ENCODE measurements at regions not wholly inside any gene's neighbourhood (a gene's known extent, or its start where the extent isn't known, plus 50 kb on each side); places are given as distances from the start of the nearest gene placed in this dataset.

DNA sequence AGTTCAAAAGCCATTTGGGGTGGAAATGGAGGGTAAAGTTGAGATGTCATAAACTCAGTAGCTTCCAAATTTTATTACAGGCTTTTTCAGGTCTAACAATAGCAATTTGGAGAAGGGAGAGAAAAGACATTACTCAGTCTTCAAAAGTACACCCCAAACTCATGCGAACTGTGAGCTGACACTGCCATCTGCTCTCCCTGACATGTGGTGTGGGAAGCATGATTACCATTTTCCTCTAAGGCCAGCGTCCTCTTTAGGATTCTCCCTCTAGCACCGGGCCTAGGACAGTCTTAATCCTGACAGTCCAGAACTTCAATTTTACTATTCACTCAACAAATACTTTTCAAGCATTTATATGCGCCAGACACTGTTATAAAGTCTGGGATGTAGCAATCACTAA lies 536.0 kb upstream of the JARID2 start:
- no peak overlapping the region for H2BK12ac ChIP-seq (ENCODE audit: insufficient read length, low read depth, low read length)
- no peak overlapping the region for H3T11ph ChIP-seq (ENCODE audit: low read length)
- TF ChIP-seq, protein P1, sequence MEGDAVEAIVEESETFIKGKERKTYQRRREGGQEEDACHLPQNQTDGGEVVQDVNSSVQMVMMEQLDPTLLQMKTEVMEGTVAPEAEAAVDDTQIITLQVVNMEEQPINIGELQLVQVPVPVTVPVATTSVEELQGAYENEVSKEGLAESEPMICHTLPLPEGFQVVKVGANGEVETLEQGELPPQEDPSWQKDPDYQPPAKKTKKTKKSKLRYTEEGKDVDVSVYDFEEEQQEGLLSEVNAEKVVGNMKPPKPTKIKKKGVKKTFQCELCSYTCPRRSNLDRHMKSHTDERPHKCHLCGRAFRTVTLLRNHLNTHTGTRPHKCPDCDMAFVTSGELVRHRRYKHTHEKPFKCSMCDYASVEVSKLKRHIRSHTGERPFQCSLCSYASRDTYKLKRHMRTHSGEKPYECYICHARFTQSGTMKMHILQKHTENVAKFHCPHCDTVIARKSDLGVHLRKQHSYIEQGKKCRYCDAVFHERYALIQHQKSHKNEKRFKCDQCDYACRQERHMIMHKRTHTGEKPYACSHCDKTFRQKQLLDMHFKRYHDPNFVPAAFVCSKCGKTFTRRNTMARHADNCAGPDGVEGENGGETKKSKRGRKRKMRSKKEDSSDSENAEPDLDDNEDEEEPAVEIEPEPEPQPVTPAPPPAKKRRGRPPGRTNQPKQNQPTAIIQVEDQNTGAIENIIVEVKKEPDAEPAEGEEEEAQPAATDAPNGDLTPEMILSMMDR (conservative IDR thresholded peaks at IDR 0.05): no peak
- no peak overlapping the region for H3K18ac ChIP-seq (ENCODE audit: insufficient read length, low read depth, low read length)
- H3K79me2 ChIP-seq (ENCODE audit: insufficient read depth, low read length): no peaks in the 10 kb centered on the region
- no peak overlapping the region for H3K4me3 Mint-ChIP-seq
- no peak overlapping the region for H3K56ac ChIP-seq (ENCODE audit: insufficient read length, low read depth, low read length)
- no peak overlapping the region for H2AFZ ChIP-seq (ENCODE audit: low read length)
- no peaks in the 10 kb centered on the region for H3K9me3 ChIP-seq (ENCODE audit: control insufficient read depth, low read depth, low read length)
- H2BK5ac ChIP-seq (ENCODE audit: insufficient read length, low read length): no peak overlapping the region
- H3K27me3 Mint-ChIP-seq (ENCODE audit: low read depth): no peaks in the 10 kb centered on the region; the same call in none of the 2 replicates
- WGBS (ENCODE audit: extremely low coverage, insufficient read length, low lambda C conversion rate): no CpG with 5 or more reads among the region's 4 CpGs
- no peak overlapping the region for H3K9ac ChIP-seq (ENCODE audit: extremely low read depth, insufficient read length, low read length)
- H3K23ac ChIP-seq (ENCODE audit: insufficient read length, low read depth, low read length): no peak overlapping the region
- H3K79me1 ChIP-seq (ENCODE audit: insufficient read depth, low read depth, low read length, poor library complexity, severe bottlenecking): no peaks in the 10 kb centered on the region
- H3K23me2 ChIP-seq (ENCODE audit: insufficient read length, low read depth, low read length, poor library complexity, severe bottlenecking): no peaks in the 10 kb centered on the region
- no peak overlapping the region for H3K27ac ChIP-seq (ENCODE audit: insufficient read length, low read depth, low read length)
- H2BK15ac ChIP-seq (ENCODE audit: low read depth, low read length): no peak overlapping the region
- H3K4ac ChIP-seq (ENCODE audit: low read depth, low read length): no peak overlapping the region
- no peaks in the 10 kb centered on the region for H3K27me3 ChIP-seq (ENCODE audit: insufficient read depth, low read length)
- no peaks in the 10 kb centered on the region for H4K20me1 ChIP-seq (ENCODE audit: control insufficient read depth, insufficient read depth, insufficient read length)
- H2BK20ac ChIP-seq (ENCODE audit: low read depth, low read length, poor library complexity, severe bottlenecking): no peak overlapping the region
- peaks cover 5 to 11% of the 10 kb centered on the region in 2 experiments; a peak in 4 of 5 replicates for H3K9me3 Mint-ChIP-seq
- H3K14ac ChIP-seq (ENCODE audit: insufficient read depth, low read length): no peak overlapping the region
- peaks cover 10 to 23% of the 10 kb centered on the region in 2 experiments for H3K4me1 Mint-ChIP-seq
- no peak overlapping the region for H4K5ac ChIP-seq (ENCODE audit: insufficient read length, low read depth, low read length)
- H2AK5ac ChIP-seq (ENCODE audit: insufficient read length, low read length): no peak overlapping the region
- H3K27ac Mint-ChIP-seq: no peak overlapping the region
- H2BK120ac ChIP-seq (ENCODE audit: low read depth, low read length, poor library complexity, severe bottlenecking): no peak overlapping the region
- no peak for DNase-seq
- no peak overlapping the region for H4K8ac ChIP-seq (replicated peaks; ENCODE audit: insufficient read length, low read depth, low read length)
- H3K36me3 Mint-ChIP-seq (ENCODE audit: insufficient read depth in 1 of 3, low read depth in 3 of 3): peaks cover 0 to 12% (median 6%) of the 10 kb centered on the region in 3 experiments; a peak in 5 of 7 replicates
- no peak overlapping the region for H3K4me2 ChIP-seq (ENCODE audit: insufficient read depth, insufficient read length, low read length)
- H3K4me1 ChIP-seq (ENCODE audit: insufficient read depth, low read length): no peaks in the 10 kb centered on the region; the same call in 1 of the 2 replicates
- no peak overlapping the region for H4K91ac ChIP-seq (ENCODE audit: insufficient read length, low read depth, low read length)
